Liver (tissue), 8 donors: ENCODE measurements at regions not wholly inside any gene's neighbourhood (a gene's known extent, or its start where the extent isn't known, plus 50 kb on each side); places are given as distances from the start of the nearest gene placed in this dataset.

Experiments used
- DNase-seq: peaks from one replicate; pipeline ENCODE4 v3.0.0-alpha.2; 2017; ENCODE audit warnings: low spot score
- H3K27ac ChIP-seq, 2 donors: one replicate each; pipeline ENCODE4 v1.7.0; 2013; ENCODE audit warnings: inconsistent platforms in 2 of 2, low read length in 2 of 2, control low read depth in 1 of 2, low read depth in 1 of 2, mild to moderate bottlenecking in 1 of 2
- H3K27me3 ChIP-seq, 4 donors: one replicate each; pipeline versions ENCODE4 v1.6.1 to v1.7.0; 2013; ENCODE audit warnings: low read length in 3 of 4, inconsistent platforms in 1 of 4, mild to moderate bottlenecking in 1 of 4, moderate library complexity in 1 of 4; ENCODE audit not compliant: control insufficient read depth in 4 of 4, insufficient read depth in 4 of 4
- H3K36me3 ChIP-seq, 4 donors: one replicate each; pipeline versions ENCODE4 v1.6.1 to v1.7.0; 2013; ENCODE audit warnings: low read length in 3 of 4, mild to moderate bottlenecking in 3 of 4, low read depth in 1 of 4, moderate library complexity in 1 of 4; ENCODE audit not compliant: control insufficient read depth in 4 of 4, insufficient read depth in 3 of 4
- H3K4me1 ChIP-seq, 4 donors: one replicate each; pipeline versions ENCODE4 v1.6.1 to v1.7.0; 2013; ENCODE audit warnings: low read length in 3 of 4, mild to moderate bottlenecking in 3 of 4, moderate library complexity in 1 of 4; ENCODE audit not compliant: control insufficient read depth in 4 of 4, insufficient read depth in 4 of 4
- H3K4me3 ChIP-seq, 3 donors: one replicate each; pipeline versions ENCODE4 v1.6.1 to v1.7.0; 2013; ENCODE audit warnings: low read length in 3 of 3, control low read depth in 1 of 3, low read depth in 1 of 3, mild to moderate bottlenecking in 1 of 3
- H3K9ac ChIP-seq, 2 donors: one replicate each; pipeline ENCODE4 v1.7.0; 2013; ENCODE audit warnings: low read length in 2 of 2, mild to moderate bottlenecking in 2 of 2, moderate library complexity in 2 of 2, control low read depth in 1 of 2, low read depth in 1 of 2
- H3K9me3 ChIP-seq, 4 donors: one replicate each; pipeline versions ENCODE4 v1.6.1 to v1.7.0; 2013; ENCODE audit warnings: low read length in 3 of 4; ENCODE audit not compliant: control insufficient read depth in 4 of 4
- EGR1 ChIP-seq, 2 donors: IDR thresholded peaks; 2 replicates each; pipeline ENCODE4 v1.6.1; 2016 to 2018; ENCODE audit warnings: antibody characterized with exemption in 2 of 2, low read depth in 2 of 2
- FOXA1 ChIP-seq: IDR thresholded peaks from 2 replicates; pipeline ENCODE4 v1.6.1; 2016; ENCODE audit warnings: antibody characterized with exemption
- GABPA ChIP-seq, 2 donors: IDR thresholded peaks in 1 of 2; conservative IDR thresholded peaks in 1 of 2; 2 replicates each; pipeline ENCODE4 v1.6.1; 2016; ENCODE audit warnings: antibody characterized with exemption in 2 of 2, mild to moderate bottlenecking in 1 of 2, moderate library complexity in 1 of 2
- NR2F2 ChIP-seq: IDR thresholded peaks from 2 replicates; pipeline ENCODE4 v1.6.1; 2016; ENCODE audit warnings: antibody characterized with exemption
- RXRA ChIP-seq, 2 donors: IDR thresholded peaks; 2 replicates each; pipeline ENCODE4 v1.6.1; 2017 to 2018; ENCODE audit warnings: antibody characterized with exemption in 2 of 2, mild to moderate bottlenecking in 1 of 2
- SP1 ChIP-seq: IDR thresholded peaks from 2 replicates; pipeline ENCODE4 v1.6.1; 2018; ENCODE audit warnings: antibody characterized with exemption, mild to moderate bottlenecking
- TAF1 ChIP-seq: conservative IDR thresholded peaks from 2 replicates; pipeline ENCODE4 v1.6.1; 2016; ENCODE audit warnings: antibody characterized with exemption, mild to moderate bottlenecking
- YY1 ChIP-seq: IDR thresholded peaks from 2 replicates; pipeline ENCODE4 v1.6.1; 2016; ENCODE audit warnings: antibody characterized with exemption, mild to moderate bottlenecking
- WGBS: extraction: QIAGEN DNeasy Blood & Tissue Kit; methylation state at CpG from one replicate; pipeline ENCODE4 v1.1.7; 2013; 5-methylcytosine and 5-hydroxymethylcytosine counted together
- TF ChIP-seq, protein P1 (sequence below): fragments of 150-350 bp; IDR thresholded peaks from 2 replicates; pipeline ENCODE4 v1.5.1; 2017; ENCODE audit warnings: improper control_type of control experiment, low read depth, low read length; ENCODE audit not compliant: missing input control
- TF ChIP-seq, protein P2 (sequence below): IDR thresholded peaks from 2 replicates; pipeline ENCODE4 v1.6.1; 2016; ENCODE audit warnings: antibody characterized with exemption
- TF ChIP-seq, protein P3 (sequence below): IDR thresholded peaks from 2 replicates; pipeline ENCODE4 v1.6.1; 2016; ENCODE audit warnings: antibody characterized with exemption, mild to moderate bottlenecking
- donor health status: healthy.
- donor health status: healthy.
- donor health status: healthy.
- donor health status: healthy.
- donor health status: healthy.

DNA sequence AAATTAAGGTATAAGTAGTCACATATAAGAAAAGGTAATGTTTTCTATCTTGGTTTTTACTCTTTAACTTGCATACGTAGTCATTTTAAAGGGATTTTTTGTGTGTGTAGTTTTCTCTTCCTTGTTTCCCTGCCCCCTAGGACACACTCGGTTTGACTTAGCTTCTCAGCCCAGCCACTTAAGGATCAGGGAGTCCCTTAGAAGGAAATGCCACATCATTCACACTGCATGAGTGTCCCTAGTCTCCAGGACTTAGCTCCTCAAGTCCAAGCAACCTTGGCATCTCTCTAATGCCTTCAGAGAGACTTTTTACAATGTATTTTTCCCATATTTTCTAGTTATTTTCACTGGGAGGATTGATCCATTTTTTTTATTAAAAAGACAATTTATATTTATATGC is 1407.7 kb downstream of the EFNB2 start:
- Histone ChIP-seq H3K27me3 (no peaks in the 10 kb centered on the region), H3K4me3 (no peak overlapping the region), H3K36me3 (no peaks in the 10 kb centered on the region), H3K9me3 (no peaks in the 10 kb centered on the region), H3K27ac (no peak overlapping the region), H3K4me1 (no peaks in the 10 kb centered on the region), H3K9ac (no peak overlapping the region)
- no peak for DNase-seq
- WGBS: 66% methylated on average over 2 of the region's 2 CpGs
- no peak for TF ChIP-seq FOXA1
- TF ChIP-seq, protein P1, sequence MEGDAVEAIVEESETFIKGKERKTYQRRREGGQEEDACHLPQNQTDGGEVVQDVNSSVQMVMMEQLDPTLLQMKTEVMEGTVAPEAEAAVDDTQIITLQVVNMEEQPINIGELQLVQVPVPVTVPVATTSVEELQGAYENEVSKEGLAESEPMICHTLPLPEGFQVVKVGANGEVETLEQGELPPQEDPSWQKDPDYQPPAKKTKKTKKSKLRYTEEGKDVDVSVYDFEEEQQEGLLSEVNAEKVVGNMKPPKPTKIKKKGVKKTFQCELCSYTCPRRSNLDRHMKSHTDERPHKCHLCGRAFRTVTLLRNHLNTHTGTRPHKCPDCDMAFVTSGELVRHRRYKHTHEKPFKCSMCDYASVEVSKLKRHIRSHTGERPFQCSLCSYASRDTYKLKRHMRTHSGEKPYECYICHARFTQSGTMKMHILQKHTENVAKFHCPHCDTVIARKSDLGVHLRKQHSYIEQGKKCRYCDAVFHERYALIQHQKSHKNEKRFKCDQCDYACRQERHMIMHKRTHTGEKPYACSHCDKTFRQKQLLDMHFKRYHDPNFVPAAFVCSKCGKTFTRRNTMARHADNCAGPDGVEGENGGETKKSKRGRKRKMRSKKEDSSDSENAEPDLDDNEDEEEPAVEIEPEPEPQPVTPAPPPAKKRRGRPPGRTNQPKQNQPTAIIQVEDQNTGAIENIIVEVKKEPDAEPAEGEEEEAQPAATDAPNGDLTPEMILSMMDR: no peak
- no peak for TF ChIP-seq TAF1
- no peak for TF ChIP-seq GABPA (IDR thresholded peaks at IDR 0.05 in 1 of 2, conservative IDR thresholded peaks at IDR 0.05 in 1 of 2)
- TF ChIP-seq, protein P2, sequence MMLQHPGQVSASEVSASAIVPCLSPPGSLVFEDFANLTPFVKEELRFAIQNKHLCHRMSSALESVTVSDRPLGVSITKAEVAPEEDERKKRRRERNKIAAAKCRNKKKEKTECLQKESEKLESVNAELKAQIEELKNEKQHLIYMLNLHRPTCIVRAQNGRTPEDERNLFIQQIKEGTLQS: no peak
- no peak for TF ChIP-seq RXRA (IDR thresholded peaks at IDR 0.05)
- no peak for TF ChIP-seq YY1
- TF ChIP-seq, protein P3, sequence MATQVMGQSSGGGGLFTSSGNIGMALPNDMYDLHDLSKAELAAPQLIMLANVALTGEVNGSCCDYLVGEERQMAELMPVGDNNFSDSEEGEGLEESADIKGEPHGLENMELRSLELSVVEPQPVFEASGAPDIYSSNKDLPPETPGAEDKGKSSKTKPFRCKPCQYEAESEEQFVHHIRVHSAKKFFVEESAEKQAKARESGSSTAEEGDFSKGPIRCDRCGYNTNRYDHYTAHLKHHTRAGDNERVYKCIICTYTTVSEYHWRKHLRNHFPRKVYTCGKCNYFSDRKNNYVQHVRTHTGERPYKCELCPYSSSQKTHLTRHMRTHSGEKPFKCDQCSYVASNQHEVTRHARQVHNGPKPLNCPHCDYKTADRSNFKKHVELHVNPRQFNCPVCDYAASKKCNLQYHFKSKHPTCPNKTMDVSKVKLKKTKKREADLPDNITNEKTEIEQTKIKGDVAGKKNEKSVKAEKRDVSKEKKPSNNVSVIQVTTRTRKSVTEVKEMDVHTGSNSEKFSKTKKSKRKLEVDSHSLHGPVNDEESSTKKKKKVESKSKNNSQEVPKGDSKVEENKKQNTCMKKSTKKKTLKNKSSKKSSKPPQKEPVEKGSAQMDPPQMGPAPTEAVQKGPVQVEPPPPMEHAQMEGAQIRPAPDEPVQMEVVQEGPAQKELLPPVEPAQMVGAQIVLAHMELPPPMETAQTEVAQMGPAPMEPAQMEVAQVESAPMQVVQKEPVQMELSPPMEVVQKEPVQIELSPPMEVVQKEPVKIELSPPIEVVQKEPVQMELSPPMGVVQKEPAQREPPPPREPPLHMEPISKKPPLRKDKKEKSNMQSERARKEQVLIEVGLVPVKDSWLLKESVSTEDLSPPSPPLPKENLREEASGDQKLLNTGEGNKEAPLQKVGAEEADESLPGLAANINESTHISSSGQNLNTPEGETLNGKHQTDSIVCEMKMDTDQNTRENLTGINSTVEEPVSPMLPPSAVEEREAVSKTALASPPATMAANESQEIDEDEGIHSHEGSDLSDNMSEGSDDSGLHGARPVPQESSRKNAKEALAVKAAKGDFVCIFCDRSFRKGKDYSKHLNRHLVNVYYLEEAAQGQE: no peak

DNA sequence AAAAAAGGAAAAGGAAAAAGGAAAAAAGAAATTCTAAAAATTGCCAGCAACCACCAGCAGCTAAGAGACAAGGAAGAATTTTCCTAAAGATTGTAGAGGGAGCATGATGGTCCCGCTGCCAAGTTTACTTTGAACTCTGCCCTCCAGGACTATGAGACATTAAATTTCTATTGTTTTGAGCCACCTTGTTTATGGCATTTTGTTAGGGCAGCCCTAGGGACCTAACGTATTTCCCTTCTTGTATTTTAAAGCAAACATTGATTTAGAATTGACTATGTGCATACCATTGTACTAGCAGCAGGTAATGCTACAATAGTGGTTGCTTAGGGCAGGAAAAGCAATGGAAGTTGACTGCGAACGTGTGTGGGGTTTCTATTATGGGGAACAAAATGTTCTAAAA is 1414.2 kb downstream of the EFNB2 start:
- no peak for DNase-seq
- Histone ChIP-seq H3K9ac (no peak overlapping the region), H3K27me3 (no peaks in the 10 kb centered on the region), H3K36me3 (no peaks in the 10 kb centered on the region), H3K9me3 (no peaks in the 10 kb centered on the region), H3K4me1 (no peaks in the 10 kb centered on the region), H3K27ac (no peak overlapping the region), H3K4me3 (no peak overlapping the region)
- no peak for TF ChIP-seq SP1
- TF ChIP-seq, protein P2: no peak
- TF ChIP-seq EGR1 (IDR thresholded peaks at IDR 0.05; ENCODE audit: low read depth in 2 of 2): no peak
- no peak for TF ChIP-seq TAF1
- TF ChIP-seq, protein P1: no peak
- TF ChIP-seq NR2F2: no peak
- 63% methylated on average over 4 of the region's 4 CpGs for WGBS
